HEK293 (cell line): ENCODE measurements at regions not wholly inside any gene's neighbourhood (a gene's known extent, or its start where the extent isn't known, plus 50 kb on each side); places are given as distances from the start of the nearest gene placed in this dataset.

Source experiments
- CTCF ChIA-PET: fragments of 350-600 bp; formaldehyde crosslinking; extraction: SDS; loops from one replicate; lab custom pipeline; 2021; ENCODE audit warnings: antibody characterized with exemption; lab: Yijun Ruan, JAX
- POLR2A ChIA-PET: fragments of 300-600 bp; formaldehyde crosslinking; extraction: SDS; loops from one replicate; lab custom pipeline; 2020; ENCODE audit warnings: antibody characterized with exemption, inconsistent platforms; lab: Yijun Ruan, JAX
- H3K27ac ChIP-seq: fragments of 200-500 bp; sonication (Bioruptor generic); 2 replicates; pipeline ENCODE4 v1.5.1; 2014; ENCODE audit warnings: low read depth, low read length, control low read depth, inconsistent platforms; ENCODE audit errors: extremely low read depth
- H3K36me3 ChIP-seq, 2 experiments: fragments of 200-500 bp in 1 of 2; sonication (Bioruptor generic) in 1 of 2; 1 replicate in 1 of 2; 2 replicates in 1 of 2; pipeline ENCODE4 v1.5.1; 2014 to 2017; ENCODE audit warnings: inconsistent platforms in 2 of 2, low read length in 2 of 2; ENCODE audit not compliant: control insufficient read depth in 2 of 2, insufficient read depth in 1 of 2
- H3K4me1 ChIP-seq: fragments of 200-500 bp; sonication (Bioruptor generic); 2 replicates; pipeline ENCODE4 v1.5.1; 2014; ENCODE audit warnings: mild to moderate bottlenecking, low read length, inconsistent platforms; ENCODE audit not compliant: control insufficient read depth, insufficient read depth
- H3K4me3 ChIP-seq: 2 replicates; pipeline ENCODE4 v1.5.1; 2011; ENCODE audit warnings: low read depth, mild to moderate bottlenecking, control low read depth, low read length, moderate library complexity
- H3K9me3 ChIP-seq: fragments of 200-500 bp; sonication (Bioruptor generic); 2 replicates; pipeline ENCODE4 v1.5.1; 2014; ENCODE audit warnings: low read depth, low read length, inconsistent platforms; ENCODE audit not compliant: control insufficient read depth, insufficient read depth
- EGR2 ChIP-seq: fragments of 450-650 bp; formaldehyde crosslinking; IDR thresholded peaks from 2 replicates; pipeline ENCODE4 v1.5.1; 2016; ENCODE audit warnings: low read depth, missing biosample characterization, missing genetic modification characterization
- SALL2 ChIP-seq: fragments of 450-650 bp; formaldehyde crosslinking; IDR thresholded peaks from 2 replicates; pipeline ENCODE4 v1.5.0; 2017; ENCODE audit warnings: missing biosample characterization, mild to moderate bottlenecking, missing genetic modification characterization, borderline replicate concordance
- ZBTB7A ChIP-seq: fragments of 450-650 bp; formaldehyde crosslinking; IDR thresholded peaks from 2 replicates; pipeline ENCODE4 v1.5.1; 2016; ENCODE audit warnings: low read depth, missing biosample characterization, missing genetic modification characterization
- ZFP3 ChIP-seq: fragments of 450-650 bp; formaldehyde crosslinking; IDR thresholded peaks from 2 replicates; pipeline ENCODE4 v1.5.1; 2016; ENCODE audit warnings: low read depth, missing biosample characterization, missing genetic modification characterization
- ZIC2 ChIP-seq: fragments of 450-650 bp; formaldehyde crosslinking; IDR thresholded peaks from 2 replicates; pipeline ENCODE4 v1.5.1; 2016; ENCODE audit warnings: missing biosample characterization, missing genetic modification characterization
- ZNF10 ChIP-seq: fragments of 450-650 bp; formaldehyde crosslinking; IDR thresholded peaks from 2 replicates; pipeline ENCODE4 v1.5.1; 2017; ENCODE audit warnings: missing biosample characterization, missing genetic modification characterization
- ZNF140 ChIP-seq: fragments of 450-650 bp; formaldehyde crosslinking; IDR thresholded peaks from 2 replicates; pipeline ENCODE4 v1.5.1; 2016; ENCODE audit warnings: missing biosample characterization, missing genetic modification characterization
- ZNF184 ChIP-seq: fragments of 450-650 bp; IDR thresholded peaks from 2 replicates; pipeline ENCODE4 v1.5.1; 2018; ENCODE audit warnings: missing biosample characterization, mild to moderate bottlenecking, missing genetic modification characterization
- ZNF211 ChIP-seq: fragments of 450-650 bp; formaldehyde crosslinking; IDR thresholded peaks from 2 replicates; pipeline ENCODE4 v1.5.1; 2016; ENCODE audit warnings: low read depth, missing biosample characterization, missing genetic modification characterization
- ZNF221 ChIP-seq: fragments of 450-650 bp; formaldehyde crosslinking; IDR thresholded peaks from 2 replicates; pipeline ENCODE4 v1.5.1; 2017; ENCODE audit warnings: missing biosample characterization, missing genetic modification characterization, borderline replicate concordance
- ZNF26 ChIP-seq: fragments of 450-650 bp; formaldehyde crosslinking; IDR thresholded peaks from 2 replicates; pipeline ENCODE4 v1.5.1; 2016; ENCODE audit warnings: missing biosample characterization, missing genetic modification characterization
- ZNF292 ChIP-seq: fragments of 450-650 bp; formaldehyde crosslinking; IDR thresholded peaks from 2 replicates; pipeline ENCODE4 v1.5.1; 2016; ENCODE audit warnings: low read depth, missing biosample characterization, missing genetic modification characterization, borderline replicate concordance
- ZNF302 ChIP-seq: fragments of 450-650 bp; formaldehyde crosslinking; IDR thresholded peaks from 2 replicates; pipeline ENCODE4 v1.5.1; 2016; ENCODE audit warnings: missing biosample characterization, missing genetic modification characterization, low read depth
- ZNF416 ChIP-seq: fragments of 450-650 bp; formaldehyde crosslinking; IDR thresholded peaks from 2 replicates; pipeline ENCODE4 v1.5.1; 2016; ENCODE audit warnings: missing biosample characterization, missing genetic modification characterization
- ZNF544 ChIP-seq: fragments of 450-650 bp; formaldehyde crosslinking; IDR thresholded peaks from 2 replicates; pipeline ENCODE4 v1.5.0; 2017; ENCODE audit warnings: missing biosample characterization, missing genetic modification characterization
- ZNF621 ChIP-seq: fragments of 450-650 bp; formaldehyde crosslinking; IDR thresholded peaks from 2 replicates; pipeline ENCODE4 v1.5.1; 2017; ENCODE audit warnings: missing biosample characterization, missing genetic modification characterization
- ZNF830 ChIP-seq: fragments of 450-650 bp; IDR thresholded peaks from 2 replicates; pipeline ENCODE4 v1.5.0; 2018; ENCODE audit warnings: missing biosample characterization, missing genetic modification characterization, low read depth, mild to moderate bottlenecking, moderate library complexity
- TF ChIP-seq, protein P1 (sequence below): fragments of 450-650 bp; formaldehyde crosslinking; IDR thresholded peaks from 2 replicates; pipeline ENCODE4 v1.5.1; 2016; ENCODE audit warnings: missing biosample characterization, missing genetic modification characterization
- TF ChIP-seq, protein P2 (sequence below): fragments of 450-650 bp; formaldehyde crosslinking; conservative IDR thresholded peaks from 2 replicates; pipeline ENCODE4 v1.5.1; 2016; ENCODE audit warnings: low read depth, missing biosample characterization, missing genetic modification characterization
- TF ChIP-seq, protein P3 (sequence below): fragments of 450-650 bp; formaldehyde crosslinking; IDR thresholded peaks from 2 replicates; pipeline ENCODE4 v1.5.1; 2016; ENCODE audit warnings: missing biosample characterization, missing genetic modification characterization

- no peak overlapping the region for H3K4me3 ChIP-seq
- CTCF ChIA-PET = no interaction called here
- POLR2A ChIA-PET = no interaction called here
- H3K9me3 ChIP-seq = no peaks in the 10 kb centered on the region
- TF ChIP-seq ZNF302 (tag by site-specific recombination) (no peak), ZNF140 (tag by site-specific recombination) (no peak), ZIC2 (no peak), ZFP3 (tag by site-specific recombination) (no peak), ZNF544 (tag by site-specific recombination) (no peak), ZNF10 (tag by site-specific recombination) (no peak), SALL2 (no peak), ZNF416 (tag by site-specific recombination) (no peak), ZNF621 (tag by site-specific recombination) (no peak), ZNF211 (tag by site-specific recombination) (no peak), ZNF184 (tag by site-specific recombination) (no peak)
- TF ChIP-seq, protein P1, sequence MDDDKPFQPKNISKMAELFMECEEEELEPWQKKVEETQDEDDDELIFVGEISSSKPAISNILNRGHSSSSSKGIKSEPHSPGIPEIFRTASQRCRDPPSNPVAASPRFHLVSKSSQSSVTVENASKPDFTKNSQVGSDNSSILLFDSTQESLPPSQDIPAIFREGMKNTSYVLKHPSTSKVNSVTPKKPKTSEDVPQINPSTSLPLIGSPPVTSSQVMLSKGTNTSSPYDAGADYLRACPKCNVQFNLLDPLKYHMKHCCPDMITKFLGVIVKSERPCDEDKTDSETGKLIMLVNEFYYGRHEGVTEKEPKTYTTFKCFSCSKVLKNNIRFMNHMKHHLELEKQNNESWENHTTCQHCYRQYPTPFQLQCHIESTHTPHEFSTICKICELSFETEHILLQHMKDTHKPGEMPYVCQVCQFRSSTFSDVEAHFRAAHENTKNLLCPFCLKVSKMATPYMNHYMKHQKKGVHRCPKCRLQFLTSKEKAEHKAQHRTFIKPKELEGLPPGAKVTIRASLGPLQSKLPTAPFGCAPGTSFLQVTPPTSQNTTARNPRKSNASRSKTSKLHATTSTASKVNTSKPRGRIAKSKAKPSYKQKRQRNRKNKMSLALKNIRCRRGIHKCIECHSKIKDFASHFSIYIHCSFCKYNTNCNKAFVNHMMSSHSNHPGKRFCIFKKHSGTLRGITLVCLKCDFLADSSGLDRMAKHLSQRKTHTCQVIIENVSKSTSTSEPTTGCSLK (tag by site-specific recombination) = no peak
- TF ChIP-seq, protein P2, sequence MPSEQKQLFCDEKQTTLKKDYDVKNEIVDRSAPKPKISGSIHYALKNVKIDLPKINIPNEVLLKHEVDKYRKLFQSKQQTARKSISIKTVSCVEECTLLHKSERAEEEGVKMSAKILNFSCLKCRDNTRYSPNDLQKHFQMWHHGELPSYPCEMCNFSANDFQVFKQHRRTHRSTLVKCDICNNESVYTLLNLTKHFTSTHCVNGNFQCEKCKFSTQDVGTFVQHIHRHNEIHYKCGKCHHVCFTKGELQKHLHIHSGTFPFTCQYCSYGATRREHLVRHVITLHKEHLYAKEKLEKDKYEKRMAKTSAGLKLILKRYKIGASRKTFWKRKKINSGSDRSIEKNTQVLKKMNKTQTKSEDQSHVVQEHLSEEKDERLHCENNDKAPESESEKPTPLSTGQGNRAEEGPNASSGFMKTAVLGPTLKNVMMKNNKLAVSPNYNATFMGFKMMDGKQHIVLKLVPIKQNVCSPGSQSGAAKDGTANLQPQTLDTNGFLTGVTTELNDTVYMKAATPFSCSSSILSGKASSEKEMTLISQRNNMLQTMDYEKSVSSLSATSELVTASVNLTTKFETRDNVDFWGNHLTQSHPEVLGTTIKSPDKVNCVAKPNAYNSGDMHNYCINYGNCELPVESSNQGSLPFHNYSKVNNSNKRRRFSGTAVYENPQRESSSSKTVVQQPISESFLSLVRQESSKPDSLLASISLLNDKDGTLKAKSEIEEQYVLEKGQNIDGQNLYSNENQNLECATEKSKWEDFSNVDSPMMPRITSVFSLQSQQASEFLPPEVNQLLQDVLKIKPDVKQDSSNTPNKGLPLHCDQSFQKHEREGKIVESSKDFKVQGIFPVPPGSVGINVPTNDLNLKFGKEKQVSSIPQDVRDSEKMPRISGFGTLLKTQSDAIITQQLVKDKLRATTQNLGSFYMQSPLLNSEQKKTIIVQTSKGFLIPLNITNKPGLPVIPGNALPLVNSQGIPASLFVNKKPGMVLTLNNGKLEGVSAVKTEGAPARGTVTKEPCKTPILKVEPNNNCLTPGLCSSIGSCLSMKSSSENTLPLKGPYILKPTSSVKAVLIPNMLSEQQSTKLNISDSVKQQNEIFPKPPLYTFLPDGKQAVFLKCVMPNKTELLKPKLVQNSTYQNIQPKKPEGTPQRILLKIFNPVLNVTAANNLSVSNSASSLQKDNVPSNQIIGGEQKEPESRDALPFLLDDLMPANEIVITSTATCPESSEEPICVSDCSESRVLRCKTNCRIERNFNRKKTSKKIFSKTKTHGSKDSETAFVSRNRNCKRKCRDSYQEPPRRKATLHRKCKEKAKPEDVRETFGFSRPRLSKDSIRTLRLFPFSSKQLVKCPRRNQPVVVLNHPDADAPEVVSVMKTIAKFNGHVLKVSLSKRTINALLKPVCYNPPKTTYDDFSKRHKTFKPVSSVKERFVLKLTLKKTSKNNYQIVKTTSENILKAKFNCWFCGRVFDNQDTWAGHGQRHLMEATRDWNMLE = no peak
- H3K36me3 ChIP-seq = no peaks in the 10 kb centered on the region
- no peak overlapping the region for H3K27ac ChIP-seq
- no peaks in the 10 kb centered on the region for H3K4me1 ChIP-seq
Observed at GRCh38 chr13:36599641-36600040, 74.2 kb upstream of the SERTM1 start.

DNA sequence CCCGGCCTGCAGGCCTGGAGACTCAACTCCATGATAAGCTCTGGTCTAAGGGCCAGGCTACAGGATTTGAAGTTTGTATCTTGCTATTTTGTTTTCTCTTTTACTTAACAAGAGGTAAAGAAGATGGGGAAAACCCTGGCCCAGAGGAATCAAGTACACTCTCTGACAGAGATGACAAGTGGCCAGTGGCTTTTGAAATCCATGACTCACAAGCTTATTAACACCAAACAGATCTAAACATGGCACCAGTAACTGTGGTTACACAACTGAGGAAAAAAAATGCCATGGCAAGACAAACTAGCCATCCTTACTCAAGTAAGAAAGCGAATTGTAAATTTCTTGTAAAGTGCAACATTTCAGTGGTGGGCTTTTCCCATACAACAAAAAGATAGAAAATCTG is 72.6 kb upstream of the SERTM1 start:
- TF ChIP-seq EGR2 (tag by site-specific recombination) = no peak
- no peak for TF ChIP-seq ZNF830 (tag by site-specific recombination)
- no peak for TF ChIP-seq ZNF221 (tag by site-specific recombination)
- no peak for TF ChIP-seq ZNF140 (tag by site-specific recombination)
- TF ChIP-seq, protein P3, sequence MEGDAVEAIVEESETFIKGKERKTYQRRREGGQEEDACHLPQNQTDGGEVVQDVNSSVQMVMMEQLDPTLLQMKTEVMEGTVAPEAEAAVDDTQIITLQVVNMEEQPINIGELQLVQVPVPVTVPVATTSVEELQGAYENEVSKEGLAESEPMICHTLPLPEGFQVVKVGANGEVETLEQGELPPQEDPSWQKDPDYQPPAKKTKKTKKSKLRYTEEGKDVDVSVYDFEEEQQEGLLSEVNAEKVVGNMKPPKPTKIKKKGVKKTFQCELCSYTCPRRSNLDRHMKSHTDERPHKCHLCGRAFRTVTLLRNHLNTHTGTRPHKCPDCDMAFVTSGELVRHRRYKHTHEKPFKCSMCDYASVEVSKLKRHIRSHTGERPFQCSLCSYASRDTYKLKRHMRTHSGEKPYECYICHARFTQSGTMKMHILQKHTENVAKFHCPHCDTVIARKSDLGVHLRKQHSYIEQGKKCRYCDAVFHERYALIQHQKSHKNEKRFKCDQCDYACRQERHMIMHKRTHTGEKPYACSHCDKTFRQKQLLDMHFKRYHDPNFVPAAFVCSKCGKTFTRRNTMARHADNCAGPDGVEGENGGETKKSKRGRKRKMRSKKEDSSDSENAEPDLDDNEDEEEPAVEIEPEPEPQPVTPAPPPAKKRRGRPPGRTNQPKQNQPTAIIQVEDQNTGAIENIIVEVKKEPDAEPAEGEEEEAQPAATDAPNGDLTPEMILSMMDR (tag by site-specific recombination) = no peak
- TF ChIP-seq ZNF292 (tag by site-specific recombination) = no peak
- TF ChIP-seq ZNF26 (tag by site-specific recombination) = no peak
- TF ChIP-seq ZNF302 (tag by site-specific recombination) = no peak
- TF ChIP-seq ZBTB7A (tag by site-specific recombination) = no peak
- TF ChIP-seq, all 188 proteins: peak for 0
- Histone ChIP-seq H3K36me3 (no peaks in the 10 kb centered on the region), H3K4me1 (no peaks in the 10 kb centered on the region), H3K4me3 (no peak overlapping the region), H3K9me3 (no peaks in the 10 kb centered on the region), H3K27ac (no peak overlapping the region)
- CTCF ChIA-PET = no interaction called here
- POLR2A ChIA-PET = no interaction called here
